Thyroid gland (tissue), 4 donors: ENCODE measurements at regions not wholly inside any gene's neighbourhood (a gene's known extent, or its start where the extent isn't known, plus 50 kb on each side); places are given as distances from the start of the nearest gene placed in this dataset.
"Not testable (repeated sequence)": the region's sequence is repeated elsewhere in the genome, so short reads cannot be mapped to it uniquely, and the experiment has no call there.

ENCODE experiments used
- DNase-seq, 2 donors: peaks; one replicate each; pipeline ENCODE4 v3.0.0-alpha.2; 2019
- H3K27ac ChIP-seq, 3 donors: fragments of 200-600 bp; sonication (generic); 1 replicate in 2 of 3; 2 replicates in 1 of 3; pipeline ENCODE4 v1.5.1; 2016 to 2019; ENCODE audit warnings: mild to moderate bottlenecking in 1 of 3, moderate library complexity in 1 of 3
- H3K27me3 ChIP-seq: fragments of 200-600 bp; sonication (generic); one replicate; pipeline ENCODE4 v1.5.1; 2019
- H3K36me3 ChIP-seq, 2 donors: fragments of 200-600 bp; sonication (generic); one replicate each; pipeline ENCODE4 v1.5.1; 2016 to 2019
- H3K4me1 ChIP-seq, 2 donors: fragments of 200-600 bp; sonication (generic); one replicate each; pipeline ENCODE4 v1.5.1; 2017 to 2019
- H3K4me3 ChIP-seq, 3 donors: fragments of 200-600 bp; sonication (generic); replicated peaks in 1 of 3; 1 replicate in 2 of 3; 2 replicates in 1 of 3; pipeline ENCODE4 v1.5.1; 2016; ENCODE audit warnings: mild to moderate bottlenecking in 1 of 3
- H3K9me3 ChIP-seq: fragments of 200-600 bp; sonication (generic); one replicate; pipeline ENCODE4 v1.5.1; 2017
- CTCF ChIP-seq, 6 experiments: fragments of 200-600 bp in 3 of 6; fragments of 450-650 bp in 3 of 6; sonication (generic) in 3 of 6; IDR thresholded peaks; one replicate each; pipeline ENCODE4 v1.5.1; 2016 to 2019; ENCODE audit warnings: antibody characterized with exemption in 6 of 6, mild to moderate bottlenecking in 2 of 6, inconsistent platforms in 1 of 6, moderate library complexity in 1 of 6
- POLR2A ChIP-seq, 2 donors: fragments of 450-650 bp; IDR thresholded peaks; one replicate each; pipeline ENCODE4 v1.6.1; 2017; ENCODE audit warnings: antibody characterized with exemption in 2 of 2, mild to moderate bottlenecking in 2 of 2, moderate library complexity in 1 of 2
- WGBS, 2 donors: methylation state at CpG; one replicate each; pipeline ENCODE4 v1.1.5; 2017; 5-methylcytosine and 5-hydroxymethylcytosine counted together
- intact Hi-C: fragments of 100-400 bp; cut with DNase I; formaldehyde crosslinking; loops from one replicate; pipeline ENCODE4 v1.15.1; 2023

- Histone ChIP-seq H3K27ac (no peak overlapping the region), H3K27me3 (no peaks in the 10 kb centered on the region), H3K4me1 (no peaks in the 10 kb centered on the region), H3K4me3 (no peak overlapping the region), H3K36me3 (no peaks in the 10 kb centered on the region), H3K9me3 (no peaks in the 10 kb centered on the region)
- 82 to 83% methylated on average over 2 of the region's 2 CpGs for WGBS, 2 donors
- no peak for DNase-seq
- intact Hi-C loops: no loop called here
- TF ChIP-seq CTCF (IDR thresholded peaks at IDR 0.05) (no peak), POLR2A (IDR thresholded peaks at IDR 0.05) (no peak)
These were observed 359.0 kb downstream of the HS3ST1 start for GRCh38 chr4:11069581-11070211.

- Histone ChIP-seq H3K27ac (no peak overlapping the region), H3K27me3 (no peaks in the 10 kb centered on the region), H3K36me3 (no peaks in the 10 kb centered on the region), H3K9me3 (no peaks in the 10 kb centered on the region), H3K4me3 (no peak overlapping the region), H3K4me1 (no peaks in the 10 kb centered on the region)
- intact Hi-C loops: no loop called here
- TF ChIP-seq POLR2A (IDR thresholded peaks at IDR 0.05) (no peak), CTCF (IDR thresholded peaks at IDR 0.05) (no peak)
- WGBS, 2 donors: 59 to 69% methylated on average over 3 of the region's 3 CpGs
- DNase-seq: no peak
These were observed 359.6 kb downstream of the HS3ST1 start for GRCh38 chr4:11069083-11069482.

GRCh38 chr4:11066584-11066983 lies 362.1 kb downstream of the HS3ST1 start:
- H3K36me3 ChIP-seq, H3K4me3 ChIP-seq, H3K27ac ChIP-seq, H3K9me3 ChIP-seq, DNase-seq, H3K4me1 ChIP-seq, intact Hi-C loops, H3K27me3 ChIP-seq: not testable (repeated sequence)
- WGBS, 2 donors: 91 to 94% methylated on average over 22 of the region's 22 CpGs

GRCh38 chr4:11060637-11061036 lies 368.1 kb downstream of the HS3ST1 start:
- intact Hi-C loops, H3K27ac ChIP-seq, H3K4me3 ChIP-seq, H3K36me3 ChIP-seq, H3K4me1 ChIP-seq, DNase-seq, H3K9me3 ChIP-seq, H3K27me3 ChIP-seq: not testable (repeated sequence)
- WGBS, 2 donors: 63 to 94% methylated on average over 2 to 3 of the region's 3 CpGs

- H3K4me3 ChIP-seq, H3K36me3 ChIP-seq, H3K9me3 ChIP-seq, H3K4me1 ChIP-seq, intact Hi-C loops, H3K27ac ChIP-seq, H3K27me3 ChIP-seq, DNase-seq: not testable (repeated sequence)
- WGBS, 2 donors: 96 to 100% methylated on average over 7 of the region's 7 CpGs
These were observed 370.4 kb upstream of the CLNK start for GRCh38 chr4:11054937-11055336.

- no peak overlapping the region for H3K4me3 ChIP-seq
- DNase-seq: no peak
- TF ChIP-seq POLR2A (IDR thresholded peaks at IDR 0.05): no peak
- no peak for TF ChIP-seq CTCF (IDR thresholded peaks at IDR 0.05)
- no peaks in the 10 kb centered on the region for H3K9me3 ChIP-seq
- intact Hi-C loops: no loop called here
- H3K4me1 ChIP-seq: no peaks in the 10 kb centered on the region
- 65 to 69% methylated on average over 5 of the region's 5 CpGs for WGBS, 2 donors
- no peaks in the 10 kb centered on the region for H3K36me3 ChIP-seq
- no peak overlapping the region for H3K27ac ChIP-seq
- H3K27me3 ChIP-seq: no peaks in the 10 kb centered on the region
These were observed 369.1 kb upstream of the CLNK start for GRCh38 chr4:11053601-11054220.
